ENCODE measurements at regions not wholly inside any gene's neighbourhood (a gene's known extent, or its start where the extent isn't known, plus 50 kb on each side); places are given as distances from the start of the nearest gene placed in this dataset.

DNA sequence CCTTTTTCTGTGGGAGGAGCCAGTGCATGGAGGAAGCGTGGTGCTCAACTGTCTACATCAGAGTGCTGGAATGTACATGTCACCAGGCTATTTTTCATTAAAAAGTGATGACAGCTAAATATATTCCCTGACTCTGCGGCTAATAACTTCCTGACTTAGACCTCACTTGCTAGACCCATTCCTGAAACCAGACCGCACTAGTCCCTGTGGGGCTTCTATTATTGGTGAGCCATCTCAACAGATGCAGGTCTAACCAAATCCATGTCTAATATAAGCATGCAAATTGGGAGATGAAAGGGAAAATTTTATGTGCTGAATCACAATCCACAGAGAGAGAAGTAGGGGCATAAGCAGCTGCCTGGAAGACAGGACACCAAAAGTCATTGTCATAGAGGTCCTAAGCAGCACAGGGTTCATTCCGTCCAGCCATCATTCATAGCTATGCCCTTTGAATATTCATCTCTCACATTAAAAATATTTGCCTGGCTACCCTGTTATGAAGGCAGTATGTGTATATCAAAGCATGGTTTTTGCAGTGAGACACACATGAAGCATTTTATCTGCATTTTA is 110.9 kb upstream of the BLID start:
- no peak overlapping the region for H3K27ac Mint-ChIP-seq
- H3K27me3 Mint-ChIP-seq (ENCODE audit: low read depth, poor library complexity), result peaks cover 3% of the 10 kb centered on the region
- no peak for DNase-seq
- TF ChIP-seq, protein P1, sequence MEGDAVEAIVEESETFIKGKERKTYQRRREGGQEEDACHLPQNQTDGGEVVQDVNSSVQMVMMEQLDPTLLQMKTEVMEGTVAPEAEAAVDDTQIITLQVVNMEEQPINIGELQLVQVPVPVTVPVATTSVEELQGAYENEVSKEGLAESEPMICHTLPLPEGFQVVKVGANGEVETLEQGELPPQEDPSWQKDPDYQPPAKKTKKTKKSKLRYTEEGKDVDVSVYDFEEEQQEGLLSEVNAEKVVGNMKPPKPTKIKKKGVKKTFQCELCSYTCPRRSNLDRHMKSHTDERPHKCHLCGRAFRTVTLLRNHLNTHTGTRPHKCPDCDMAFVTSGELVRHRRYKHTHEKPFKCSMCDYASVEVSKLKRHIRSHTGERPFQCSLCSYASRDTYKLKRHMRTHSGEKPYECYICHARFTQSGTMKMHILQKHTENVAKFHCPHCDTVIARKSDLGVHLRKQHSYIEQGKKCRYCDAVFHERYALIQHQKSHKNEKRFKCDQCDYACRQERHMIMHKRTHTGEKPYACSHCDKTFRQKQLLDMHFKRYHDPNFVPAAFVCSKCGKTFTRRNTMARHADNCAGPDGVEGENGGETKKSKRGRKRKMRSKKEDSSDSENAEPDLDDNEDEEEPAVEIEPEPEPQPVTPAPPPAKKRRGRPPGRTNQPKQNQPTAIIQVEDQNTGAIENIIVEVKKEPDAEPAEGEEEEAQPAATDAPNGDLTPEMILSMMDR (IDR thresholded peaks at IDR 0.05), result no peak
- peaks cover 6% of the 10 kb centered on the region for H3K4me1 Mint-ChIP-seq
- no peaks in the 10 kb centered on the region for H3K9me3 Mint-ChIP-seq
- no peaks in the 10 kb centered on the region for H3K36me3 Mint-ChIP-seq (ENCODE audit: low read depth)
- H3K4me3 Mint-ChIP-seq, result no peak overlapping the region

DNA sequence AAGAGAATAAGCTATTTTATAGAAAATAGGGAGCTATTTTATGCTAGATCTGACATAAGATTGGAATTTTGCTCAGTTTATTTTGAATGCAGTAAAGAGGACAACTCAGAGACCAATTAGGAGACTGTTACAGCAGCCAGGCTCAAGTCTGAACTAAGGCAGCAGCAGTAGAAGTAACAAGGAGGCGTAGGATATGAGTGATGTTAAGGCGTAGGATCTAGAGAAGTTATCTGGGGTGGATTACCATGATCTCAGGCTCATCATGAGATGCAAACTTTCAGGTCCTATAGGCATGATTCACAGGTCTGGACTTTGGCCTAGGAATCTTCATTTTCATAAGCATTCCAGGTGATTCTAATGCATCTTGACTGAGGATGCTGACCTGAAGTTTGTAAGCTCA is 108.9 kb upstream of the BLID start:
- Mint-ChIP-seq H3K27ac (no peak overlapping the region), H3K9me3 (no peaks in the 10 kb centered on the region), H3K4me3 (no peak overlapping the region), H3K4me1 (peaks cover 6% of the 10 kb centered on the region), H3K27me3 (ENCODE audit: low read depth, poor library complexity) (peaks cover 3% of the 10 kb centered on the region), H3K36me3 (ENCODE audit: low read depth) (no peaks in the 10 kb centered on the region)
- no peak for DNase-seq
- TF ChIP-seq, protein P1 (IDR thresholded peaks at IDR 0.05), result no peak

DNA sequence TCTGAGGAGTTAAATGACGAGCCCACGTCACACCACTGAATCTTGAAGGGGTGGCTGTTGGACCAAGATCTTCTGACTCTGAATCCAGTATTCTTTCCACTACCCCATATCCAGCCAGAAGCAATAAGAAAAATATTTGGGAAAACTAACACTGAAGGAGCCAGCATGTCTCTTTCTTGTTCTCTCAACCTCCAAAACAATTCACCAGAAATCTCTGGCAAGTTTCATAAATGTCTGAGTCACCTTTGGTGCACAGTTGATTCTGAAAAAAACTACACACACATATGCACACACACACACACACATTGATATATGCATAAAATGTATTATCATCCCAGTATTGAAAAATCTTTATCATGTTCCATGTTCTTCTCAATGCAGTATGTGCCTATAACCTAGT is 104.3 kb upstream of the BLID start:
- no peak for DNase-seq
- H3K27ac Mint-ChIP-seq, result no peak overlapping the region
- H3K27me3 Mint-ChIP-seq (ENCODE audit: low read depth, poor library complexity), result peaks cover 3% of the 10 kb centered on the region
- H3K4me3 Mint-ChIP-seq, result no peak overlapping the region
- H3K36me3 Mint-ChIP-seq (ENCODE audit: low read depth), result no peaks in the 10 kb centered on the region
- peaks cover 18% of the 10 kb centered on the region for H3K4me1 Mint-ChIP-seq
- TF ChIP-seq, protein P1 (IDR thresholded peaks at IDR 0.05), result no peak
- H3K9me3 Mint-ChIP-seq, result no peaks in the 10 kb centered on the region

DNA sequence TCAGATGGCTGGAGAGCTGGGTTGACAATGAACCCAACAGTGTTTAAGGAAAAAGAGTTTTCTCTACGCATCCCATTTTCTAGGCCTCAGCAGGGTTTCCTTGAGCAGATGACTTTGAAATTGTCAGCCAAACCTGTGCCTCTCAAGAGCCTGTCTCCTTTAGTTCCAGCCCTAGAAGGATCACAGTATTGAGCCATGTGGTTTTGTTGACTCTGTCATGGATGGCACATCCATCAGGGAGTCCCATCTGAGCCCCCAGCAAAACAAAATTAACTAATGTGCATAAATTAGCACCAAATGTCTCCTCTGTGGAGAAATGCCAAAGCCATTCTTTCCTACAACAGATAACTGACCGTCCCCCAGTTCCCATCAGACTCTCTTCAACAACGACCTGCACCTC is 103.8 kb upstream of the BLID start:
- TF ChIP-seq, protein P1 (IDR thresholded peaks at IDR 0.05), result no peak

DNA sequence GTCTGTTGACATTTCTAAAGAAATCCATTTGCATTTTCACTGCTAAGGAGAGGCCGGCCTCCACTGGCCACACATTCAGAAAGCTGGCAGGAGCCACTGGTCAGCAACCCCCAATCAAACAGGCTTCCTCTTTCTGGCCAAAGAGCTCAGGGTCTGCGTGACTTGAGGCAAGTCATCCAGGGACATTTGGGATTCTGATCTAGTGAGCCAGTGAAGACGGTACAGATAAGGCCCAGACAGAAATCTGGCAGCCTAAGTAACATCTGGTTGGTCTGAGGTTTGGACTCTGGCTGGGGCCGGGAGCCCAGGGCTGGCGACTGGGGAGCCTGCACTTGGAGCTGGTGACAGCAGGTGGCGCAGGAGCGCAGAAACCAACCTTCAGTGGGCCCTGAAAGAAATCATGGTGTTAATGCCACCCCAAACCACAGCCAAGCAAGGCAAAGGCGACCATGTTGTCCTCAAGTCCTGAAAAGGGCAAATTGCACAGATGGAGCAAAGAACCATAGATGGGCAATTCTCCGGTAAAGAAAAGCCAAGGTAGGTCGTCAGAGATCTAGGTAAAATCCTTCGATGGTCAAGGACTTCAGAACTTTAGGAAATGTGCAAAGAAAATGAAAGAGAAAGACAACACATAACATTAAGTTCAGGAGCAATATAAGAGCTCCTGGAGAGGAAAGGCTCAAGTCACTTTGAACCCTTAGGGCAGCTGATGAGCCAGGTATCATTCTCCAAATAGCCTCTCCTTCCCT is 99.4 kb upstream of the BLID start:
- DNase-seq, result peak; percentile 80

More for the DNA sequence above, 103.8 kb upstream of the BLID start:
- peaks cover 22% of the 10 kb centered on the region for H3K4me1 Mint-ChIP-seq
- H3K4me3 Mint-ChIP-seq, result no peak overlapping the region
- no peaks in the 10 kb centered on the region for H3K9me3 Mint-ChIP-seq
- peaks cover 3% of the 10 kb centered on the region for H3K27me3 Mint-ChIP-seq (ENCODE audit: low read depth, poor library complexity)
- H3K36me3 Mint-ChIP-seq (ENCODE audit: low read depth), result no peaks in the 10 kb centered on the region
- no peak overlapping the region for H3K27ac Mint-ChIP-seq
- no peak for DNase-seq

More for the DNA sequence above, 99.4 kb upstream of the BLID start:
- no peaks in the 10 kb centered on the region for H3K9me3 Mint-ChIP-seq
- TF ChIP-seq, protein P1 (IDR thresholded peaks at IDR 0.05), result peak; percentile 90
- no peak overlapping the region for H3K4me3 Mint-ChIP-seq
- H3K27me3 Mint-ChIP-seq (ENCODE audit: low read depth, poor library complexity), result peaks cover 9% of the 10 kb centered on the region
- H3K4me1 Mint-ChIP-seq, result peaks cover 16% of the 10 kb centered on the region
- H3K27ac Mint-ChIP-seq, result no peak overlapping the region
- H3K36me3 Mint-ChIP-seq (ENCODE audit: low read depth), result no peaks in the 10 kb centered on the region
